ENCODE measurements at regions not wholly inside any gene's neighbourhood (a gene's known extent, or its start where the extent isn't known, plus 50 kb on each side); places are given as distances from the start of the nearest gene placed in this dataset.

DNA sequence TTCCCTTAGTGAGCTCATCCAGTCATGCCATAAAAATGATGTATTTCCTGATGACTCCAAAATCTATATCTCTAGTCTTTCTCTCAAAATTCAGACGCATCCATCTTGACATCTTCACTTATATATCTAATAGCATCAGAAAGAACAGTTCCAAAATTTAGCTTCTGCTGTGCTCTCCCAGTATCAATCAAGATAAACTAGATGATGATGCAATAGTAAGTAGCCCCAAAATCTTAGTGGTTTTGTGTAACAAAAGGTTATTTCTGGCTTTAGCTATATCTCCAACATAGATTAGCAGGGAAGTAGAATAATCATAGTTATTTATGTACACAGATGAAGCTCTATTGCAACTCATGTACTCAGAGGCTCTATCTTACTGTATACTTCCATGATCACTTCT is 382.5 kb upstream of the ADGRL3 start:
- TF ChIP-seq, protein P1, sequence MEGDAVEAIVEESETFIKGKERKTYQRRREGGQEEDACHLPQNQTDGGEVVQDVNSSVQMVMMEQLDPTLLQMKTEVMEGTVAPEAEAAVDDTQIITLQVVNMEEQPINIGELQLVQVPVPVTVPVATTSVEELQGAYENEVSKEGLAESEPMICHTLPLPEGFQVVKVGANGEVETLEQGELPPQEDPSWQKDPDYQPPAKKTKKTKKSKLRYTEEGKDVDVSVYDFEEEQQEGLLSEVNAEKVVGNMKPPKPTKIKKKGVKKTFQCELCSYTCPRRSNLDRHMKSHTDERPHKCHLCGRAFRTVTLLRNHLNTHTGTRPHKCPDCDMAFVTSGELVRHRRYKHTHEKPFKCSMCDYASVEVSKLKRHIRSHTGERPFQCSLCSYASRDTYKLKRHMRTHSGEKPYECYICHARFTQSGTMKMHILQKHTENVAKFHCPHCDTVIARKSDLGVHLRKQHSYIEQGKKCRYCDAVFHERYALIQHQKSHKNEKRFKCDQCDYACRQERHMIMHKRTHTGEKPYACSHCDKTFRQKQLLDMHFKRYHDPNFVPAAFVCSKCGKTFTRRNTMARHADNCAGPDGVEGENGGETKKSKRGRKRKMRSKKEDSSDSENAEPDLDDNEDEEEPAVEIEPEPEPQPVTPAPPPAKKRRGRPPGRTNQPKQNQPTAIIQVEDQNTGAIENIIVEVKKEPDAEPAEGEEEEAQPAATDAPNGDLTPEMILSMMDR (conservative IDR thresholded peaks at IDR 0.05; ENCODE audit: low read depth, low read length): no peak
- no peak for TF ChIP-seq EZH2 (IDR thresholded peaks at IDR 0.05; ENCODE audit: borderline replicate concordance, low read depth, low read length, poor library complexity, severe bottlenecking)
